D721Med (cell line): ENCODE measurements at regions not wholly inside any gene's neighbourhood (a gene's known extent, or its start where the extent isn't known, plus 50 kb on each side); places are given as distances from the start of the nearest gene placed in this dataset.
"Not testable (repeated sequence)": the region's sequence is repeated elsewhere in the genome, so short reads cannot be mapped to it uniquely, and the experiment has no call there.

Experiments used
- DNase-seq: peaks from one replicate; pipeline ENCODE4 v3.0.0; 2011; ENCODE audit warnings: low spot score; ENCODE audit not compliant: insufficient read length
- FAIRE-seq: peaks from 2 replicates; lab custom pipeline; 2011; peaks lifted over from hg19 to GRCh38; lab: Jason Lieb, UNC
- TF ChIP-seq, protein P1 (sequence below): IDR thresholded peaks from 2 replicates; pipeline ENCODE4 v1.5.1; 2012; ENCODE audit warnings: mild to moderate bottlenecking, control low read depth; ENCODE audit not compliant: insufficient read depth; ENCODE audit errors: missing control alignments

GRCh38 chrX:106220177-106220576, 52.1 kb downstream of the PWWP3B start:
- FAIRE-seq, result no peak
- no peak for DNase-seq
- TF ChIP-seq, protein P1, sequence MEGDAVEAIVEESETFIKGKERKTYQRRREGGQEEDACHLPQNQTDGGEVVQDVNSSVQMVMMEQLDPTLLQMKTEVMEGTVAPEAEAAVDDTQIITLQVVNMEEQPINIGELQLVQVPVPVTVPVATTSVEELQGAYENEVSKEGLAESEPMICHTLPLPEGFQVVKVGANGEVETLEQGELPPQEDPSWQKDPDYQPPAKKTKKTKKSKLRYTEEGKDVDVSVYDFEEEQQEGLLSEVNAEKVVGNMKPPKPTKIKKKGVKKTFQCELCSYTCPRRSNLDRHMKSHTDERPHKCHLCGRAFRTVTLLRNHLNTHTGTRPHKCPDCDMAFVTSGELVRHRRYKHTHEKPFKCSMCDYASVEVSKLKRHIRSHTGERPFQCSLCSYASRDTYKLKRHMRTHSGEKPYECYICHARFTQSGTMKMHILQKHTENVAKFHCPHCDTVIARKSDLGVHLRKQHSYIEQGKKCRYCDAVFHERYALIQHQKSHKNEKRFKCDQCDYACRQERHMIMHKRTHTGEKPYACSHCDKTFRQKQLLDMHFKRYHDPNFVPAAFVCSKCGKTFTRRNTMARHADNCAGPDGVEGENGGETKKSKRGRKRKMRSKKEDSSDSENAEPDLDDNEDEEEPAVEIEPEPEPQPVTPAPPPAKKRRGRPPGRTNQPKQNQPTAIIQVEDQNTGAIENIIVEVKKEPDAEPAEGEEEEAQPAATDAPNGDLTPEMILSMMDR, result peak; percentile 1

- DNase-seq (no peak), FAIRE-seq (no peak)
- TF ChIP-seq, protein P1, result no peak
Observed at GRCh38 chrX:106243376-106243775, 75.3 kb downstream of the PWWP3B start.

GRCh38 chrX:106246511-106246910, 78.4 kb downstream of the PWWP3B start:
- no peak for FAIRE-seq
- DNase-seq, result no peak
- TF ChIP-seq, protein P1, result no peak

GRCh38 chrX:106247162-106247561, 79.1 kb downstream of the PWWP3B start:
- FAIRE-seq, result no peak
- TF ChIP-seq, protein P1, result no peak
- DNase-seq, result no peak

DNA sequence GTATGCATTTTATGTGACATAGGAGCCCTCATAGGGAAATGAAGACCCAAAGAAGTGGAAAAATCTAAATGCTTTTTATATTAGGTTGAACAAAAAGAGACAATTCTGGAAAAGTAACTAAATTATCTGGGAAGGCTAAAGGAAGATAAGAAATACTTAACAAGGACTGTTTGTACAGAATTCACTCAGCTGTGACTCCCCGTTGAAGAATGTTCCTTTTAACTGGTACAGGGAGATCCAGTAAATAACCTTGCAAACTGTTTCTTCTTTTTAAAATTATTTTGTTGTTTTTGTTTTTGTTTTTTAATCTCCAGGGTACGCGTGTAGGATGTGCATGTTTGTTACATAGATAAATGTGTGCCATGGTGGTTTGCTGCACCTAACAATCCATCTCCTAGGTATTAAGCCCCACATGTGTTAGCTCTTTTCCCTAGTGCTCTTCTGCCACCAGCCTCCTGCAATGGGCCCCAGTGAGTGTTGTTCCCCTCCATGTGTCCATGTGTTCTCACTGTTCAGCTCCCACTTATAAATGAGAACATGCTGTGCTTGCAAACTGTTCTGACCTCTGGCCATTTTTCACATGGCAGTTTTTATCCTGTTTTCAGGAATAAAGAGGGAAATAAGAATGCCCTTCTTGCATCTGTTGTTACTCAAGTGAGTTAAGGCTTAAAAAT, 81.7 kb downstream of the PWWP3B start:
- FAIRE-seq, result no peak
- DNase-seq, result no peak
- TF ChIP-seq, protein P1, result no peak

DNA sequence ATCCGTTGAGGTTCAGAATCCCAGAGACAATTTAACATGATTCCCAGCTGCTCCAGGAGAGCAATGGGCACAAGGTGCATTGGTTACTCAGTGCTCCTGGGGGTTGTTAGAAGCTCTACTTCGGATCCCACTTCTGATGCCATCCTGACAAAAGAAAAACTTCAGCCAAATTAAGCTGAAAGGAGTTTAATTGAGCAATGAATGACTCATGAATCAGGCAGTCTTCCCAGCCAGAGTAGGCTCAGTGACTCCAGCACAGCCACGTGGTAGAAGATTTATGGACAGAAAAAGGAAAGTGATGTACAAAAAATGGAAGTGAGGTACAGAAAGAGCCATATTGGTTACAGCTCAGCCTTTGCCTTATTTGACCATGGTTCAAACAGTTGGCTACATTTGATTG, 95.7 kb downstream of the PWWP3B start:
- FAIRE-seq (no peak), DNase-seq (no peak)
- TF ChIP-seq, protein P1, result no peak

DNA sequence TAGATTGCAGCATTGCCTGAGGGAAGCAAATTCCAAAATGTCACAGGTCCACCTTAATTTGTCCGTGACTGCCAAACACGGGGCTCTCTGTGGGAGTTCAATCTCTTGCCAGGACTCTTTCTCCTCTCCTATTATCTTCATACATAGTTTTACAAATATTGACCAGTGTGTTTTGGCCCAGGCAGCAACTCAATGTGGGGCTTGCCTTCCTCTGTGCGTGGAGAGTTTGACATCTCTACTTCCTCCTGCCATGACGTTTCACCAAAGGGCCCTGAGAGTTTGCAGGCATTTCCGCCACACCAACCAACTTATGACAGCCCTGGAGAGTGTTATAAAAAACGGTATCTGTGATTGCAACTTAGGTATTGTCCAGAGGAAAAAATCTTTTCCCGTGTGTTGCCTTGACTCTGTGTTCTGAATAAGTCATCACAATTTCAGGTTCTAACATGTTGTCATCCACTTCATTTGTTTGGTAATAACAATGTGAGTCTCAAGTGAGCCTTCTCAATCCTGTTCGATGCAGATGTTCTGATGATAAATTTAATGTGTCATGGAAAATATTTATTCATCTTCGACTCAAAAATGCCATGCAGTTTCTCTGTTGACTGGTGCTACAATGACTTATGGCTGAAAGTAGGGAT, 106.0 kb downstream of the PWWP3B start:
- FAIRE-seq, DNase-seq: not testable (repeated sequence)

GRCh38 chrX:106275172-106275571, 107.1 kb downstream of the PWWP3B start:
- not testable (repeated sequence) for FAIRE-seq, DNase-seq
